Dermis blood vessel endothelial cell (primary cell): ENCODE measurements at regions not wholly inside any gene's neighbourhood (a gene's known extent, or its start where the extent isn't known, plus 50 kb on each side); places are given as distances from the start of the nearest gene placed in this dataset.

Source experiments
- DNase-seq: peaks from one replicate; pipeline ENCODE4 v3.0.0; 2010

GRCh38 chr6:10465629-10466499 is 51.0 kb upstream of the TFAP2A start:
- DNase-seq, result peak; percentile 71
